Progenitor cell of endocrine pancreas (in vitro differentiated cells): ENCODE measurements at regions not wholly inside any gene's neighbourhood (a gene's known extent, or its start where the extent isn't known, plus 50 kb on each side); places are given as distances from the start of the nearest gene placed in this dataset.

ENCODE experiments used
- DNase-seq: peaks from one replicate; pipeline ENCODE4 v3.0.0; 2021; ENCODE audit warnings: low spot score; ENCODE audit not compliant: unreplicated experiment
- H3K27ac Mint-ChIP-seq: 2 replicates; pipeline ENCODE4 v1.8.0; 2021; ENCODE audit warnings: mild to moderate bottlenecking, moderate library complexity, mixed read lengths
- H3K27me3 Mint-ChIP-seq: 2 replicates; pipeline ENCODE4 v1.8.0; 2021; ENCODE audit warnings: mixed read lengths
- H3K36me3 Mint-ChIP-seq: 2 replicates; pipeline ENCODE4 v1.8.0; 2022; ENCODE audit warnings: mixed read lengths; ENCODE audit not compliant: insufficient read depth
- H3K4me1 Mint-ChIP-seq: 2 replicates; pipeline ENCODE4 v1.8.0; 2021; ENCODE audit warnings: low read depth, mixed read lengths
- H3K4me3 Mint-ChIP-seq: 2 replicates; pipeline ENCODE4 v1.8.0; 2021; ENCODE audit warnings: low read depth, mild to moderate bottlenecking, moderate library complexity, mixed read lengths
- H3K9me3 Mint-ChIP-seq: 2 replicates; pipeline ENCODE4 v1.8.0; 2021; ENCODE audit warnings: low read depth, mixed read lengths
- CTCF ChIP-seq: fragments of 200-600 bp; sonication (generic); IDR thresholded peaks from one replicate; pipeline ENCODE4 v1.5.0; 2021; ENCODE audit warnings: antibody characterized with exemption, mild to moderate bottlenecking; ENCODE audit not compliant: unreplicated experiment

- H3K4me1 Mint-ChIP-seq, result peaks cover 25% of the 10 kb centered on the region
- peaks cover 7% of the 10 kb centered on the region for H3K36me3 Mint-ChIP-seq
- no peaks in the 10 kb centered on the region for H3K27me3 Mint-ChIP-seq
- H3K4me3 Mint-ChIP-seq, result no peak overlapping the region
- peaks cover 3% of the 10 kb centered on the region for H3K9me3 Mint-ChIP-seq
- H3K27ac Mint-ChIP-seq, result no peak overlapping the region
- no peak for TF ChIP-seq CTCF
- DNase-seq, result no peak
These were observed 269.6 kb upstream of the NEBL start for GRCh38 chr10:21166557-21167287.

DNA sequence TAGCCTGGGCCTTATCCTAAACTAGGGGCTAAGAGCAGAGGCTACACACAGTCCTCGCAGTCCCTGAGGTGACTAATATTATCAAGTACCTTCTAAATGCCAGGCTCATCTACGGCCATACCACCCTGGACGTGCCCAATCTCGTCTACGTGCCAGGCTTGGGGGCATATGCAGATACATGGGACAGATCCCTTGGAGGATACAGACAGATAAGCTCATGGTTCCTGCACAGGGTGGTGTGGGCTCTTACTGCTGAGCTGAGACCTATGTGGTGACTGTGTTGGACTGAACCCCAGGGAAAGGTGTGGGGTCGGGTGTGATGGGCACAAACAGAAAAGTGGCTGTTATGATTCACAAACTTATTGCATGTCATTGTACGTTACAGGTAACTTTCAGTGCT, 268.4 kb upstream of the NEBL start:
- Mint-ChIP-seq H3K4me1 (peaks cover 25% of the 10 kb centered on the region), H3K4me3 (no peak overlapping the region), H3K27ac (no peak overlapping the region), H3K27me3 (no peaks in the 10 kb centered on the region), H3K9me3 (peaks cover 3% of the 10 kb centered on the region), H3K36me3 (peaks cover 5% of the 10 kb centered on the region)
- TF ChIP-seq CTCF, result no peak
- DNase-seq, result no peak

- H3K9me3 Mint-ChIP-seq, result peaks cover 3% of the 10 kb centered on the region
- no peaks in the 10 kb centered on the region for H3K27me3 Mint-ChIP-seq
- H3K4me3 Mint-ChIP-seq, result no peak overlapping the region
- TF ChIP-seq CTCF, result no peak
- no peak for DNase-seq
- peaks cover 31% of the 10 kb centered on the region for H3K4me1 Mint-ChIP-seq
- H3K36me3 Mint-ChIP-seq, result peaks cover 5% of the 10 kb centered on the region
- peak overlapping the region; percentile 1 for H3K27ac Mint-ChIP-seq
These were observed 267.6 kb upstream of the NEBL start for GRCh38 chr10:21164687-21165086.

DNA sequence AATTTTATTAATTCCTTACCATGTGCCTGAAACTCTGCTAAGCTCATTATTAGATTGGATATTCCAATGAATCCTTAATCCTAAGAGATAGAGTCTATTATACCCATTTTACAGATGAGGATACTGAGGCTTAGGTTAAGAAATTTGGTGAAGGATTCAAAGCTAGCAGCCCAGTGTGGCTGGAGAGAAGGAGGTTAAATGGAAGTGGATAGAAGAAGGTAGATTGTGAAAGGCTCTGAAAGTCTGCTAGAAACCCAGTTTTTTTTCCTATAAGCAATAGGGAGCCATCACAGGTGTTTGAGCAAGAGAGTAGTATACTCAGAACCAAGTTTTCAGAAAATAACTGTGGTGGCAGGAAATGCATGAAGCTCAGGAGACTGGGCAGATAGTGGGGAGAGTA, 265.8 kb upstream of the NEBL start:
- TF ChIP-seq CTCF, result no peak
- peaks cover 5% of the 10 kb centered on the region for H3K36me3 Mint-ChIP-seq
- H3K4me1 Mint-ChIP-seq, result peaks cover 37% of the 10 kb centered on the region
- no peak for DNase-seq
- H3K4me3 Mint-ChIP-seq, result no peak overlapping the region
- H3K9me3 Mint-ChIP-seq, result peaks cover 3% of the 10 kb centered on the region
- no peaks in the 10 kb centered on the region for H3K27me3 Mint-ChIP-seq
- H3K27ac Mint-ChIP-seq, result peak overlapping the region; percentile 87

DNA sequence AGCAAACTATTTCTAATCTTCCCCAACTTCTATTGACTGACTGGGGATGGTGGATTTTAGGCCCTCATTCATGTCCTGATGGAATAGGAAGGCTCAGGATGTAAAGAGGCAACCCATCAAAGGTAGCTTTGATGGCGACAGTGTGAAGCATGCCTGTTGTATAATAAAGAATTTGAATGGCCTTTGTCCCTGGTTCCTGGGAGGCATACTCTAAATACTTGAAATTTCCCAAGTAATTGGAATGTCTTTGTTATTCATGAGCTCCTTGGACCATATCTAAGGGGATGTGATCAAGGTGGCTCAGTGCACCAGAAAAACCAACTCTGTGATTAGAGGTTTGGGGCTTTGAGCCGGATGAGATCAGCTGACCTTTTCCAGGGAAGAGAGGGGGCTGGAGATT, 264.5 kb upstream of the NEBL start:
- no peak for TF ChIP-seq CTCF
- Mint-ChIP-seq H3K27me3 (no peaks in the 10 kb centered on the region), H3K27ac (no peak overlapping the region), H3K36me3 (peaks cover 5% of the 10 kb centered on the region), H3K4me3 (no peak overlapping the region), H3K4me1 (peaks cover 35% of the 10 kb centered on the region), H3K9me3 (peaks cover 3% of the 10 kb centered on the region)
- no peak for DNase-seq
